M059J (cell line): ENCODE measurements at regions not wholly inside any gene's neighbourhood (a gene's known extent, or its start where the extent isn't known, plus 50 kb on each side); places are given as distances from the start of the nearest gene placed in this dataset.

Source experiments
- DNase-seq: peaks from one replicate; pipeline ENCODE4 v3.0.0-alpha.2; 2012; ENCODE audit warnings: low read depth

GRCh38 chr1:25056536-25056935, 126.5 kb upstream of the RUNX3 start:
- no peak for DNase-seq

- DNase-seq = no peak
Observed at GRCh38 chr1:25055961-25056360, 125.9 kb upstream of the RUNX3 start.

- DNase-seq = no peak
Observed at GRCh38 chr1:25055324-25055780, 125.3 kb upstream of the RUNX3 start.

- DNase-seq = no peak
Observed at GRCh38 chr1:25054526-25055323, 124.6 kb upstream of the RUNX3 start.

GRCh38 chr1:25053576-25054250, 123.6 kb upstream of the RUNX3 start:
- no peak for DNase-seq

GRCh38 chr1:25051906-25052305, 121.8 kb upstream of the RUNX3 start:
- no peak for DNase-seq

- DNase-seq = no peak
Observed at GRCh38 chr1:25051504-25051903, 121.4 kb upstream of the RUNX3 start.

GRCh38 chr1:25050165-25050564, 120.1 kb upstream of the RUNX3 start:
- no peak for DNase-seq

GRCh38 chr1:25049190-25049589, 119.1 kb upstream of the RUNX3 start:
- no peak for DNase-seq

GRCh38 chr1:25048728-25049127, 118.7 kb upstream of the RUNX3 start:
- no peak for DNase-seq

- DNase-seq = no peak
Observed at GRCh38 chr1:25047506-25048240, 117.6 kb upstream of the RUNX3 start.

GRCh38 chr1:25046194-25046532, 116.1 kb upstream of the RUNX3 start:
- no peak for DNase-seq

- DNase-seq = no peak
Observed at GRCh38 chr1:25045480-25046193, 115.6 kb upstream of the RUNX3 start.

GRCh38 chr1:25043228-25043580, 113.1 kb upstream of the RUNX3 start:
- DNase-seq = no peak

- no peak for DNase-seq
Observed at GRCh38 chr1:25042331-25043227, 112.5 kb upstream of the RUNX3 start.

GRCh38 chr1:25041916-25042315, 111.8 kb upstream of the RUNX3 start:
- DNase-seq = no peak

GRCh38 chr1:25040122-25040685, 110.1 kb upstream of the RUNX3 start:
- no peak for DNase-seq

GRCh38 chr1:25039229-25039628, 109.2 kb upstream of the RUNX3 start:
- DNase-seq = peak; percentile 51

- DNase-seq = no peak
Observed at GRCh38 chr1:25038699-25039098, 108.6 kb upstream of the RUNX3 start.

GRCh38 chr1:25037174-25038074, 107.3 kb upstream of the RUNX3 start:
- DNase-seq = peak; percentile 34
